ENCODE measurements at regions not wholly inside any gene's neighbourhood (a gene's known extent, or its start where the extent isn't known, plus 50 kb on each side); places are given as distances from the start of the nearest gene placed in this dataset.

- DNase-seq (ENCODE audit: low spot score), result no peak
These were observed 344.6 kb upstream of the HTR2A start for GRCh38 chr13:47241446-47241845.

DNA sequence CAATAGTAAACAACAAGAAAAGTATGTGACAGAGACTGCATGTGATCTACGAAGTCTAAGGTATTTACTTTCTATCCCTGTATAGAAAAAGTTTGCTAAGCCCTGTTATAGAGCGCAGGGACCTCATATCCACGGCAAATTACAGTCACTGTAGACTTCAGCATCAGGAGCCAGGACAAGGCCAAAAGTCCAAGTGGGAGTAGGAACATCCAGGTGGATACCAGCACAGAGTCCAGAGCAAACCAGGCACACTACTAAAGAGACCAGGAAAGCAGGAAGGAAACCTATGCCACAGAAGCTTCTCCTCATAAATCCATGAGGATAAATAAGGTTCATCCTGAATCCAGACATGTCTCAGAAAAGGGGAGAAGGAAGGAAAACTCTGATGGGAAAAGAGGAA lies 342.2 kb upstream of the HTR2A start:
- no peak for DNase-seq (ENCODE audit: low spot score)

DNA sequence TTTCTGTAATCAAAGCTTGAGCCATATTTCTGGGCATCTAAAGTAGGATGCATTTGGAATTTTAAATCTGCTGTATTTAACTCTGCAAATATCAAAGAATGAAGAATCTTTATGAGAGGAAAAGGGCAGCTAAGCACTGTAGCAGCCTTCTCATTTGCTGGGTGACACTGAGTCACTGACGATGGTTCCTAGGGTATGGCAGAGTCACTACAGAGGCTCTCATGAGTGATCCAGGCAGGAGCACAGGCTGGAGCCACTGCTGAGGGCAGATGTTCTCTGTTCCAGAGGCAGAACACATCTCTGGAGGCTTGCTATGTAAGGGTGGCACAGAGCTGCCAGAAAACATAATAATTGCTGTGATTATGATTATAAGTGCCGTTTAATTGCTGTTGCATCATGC lies 340.7 kb upstream of the HTR2A start:
- DNase-seq (ENCODE audit: low spot score), result no peak

- no peak for DNase-seq (ENCODE audit: low spot score)
These were observed 336.9 kb upstream of the HTR2A start for GRCh38 chr13:47233734-47234133.

- no peak for DNase-seq (ENCODE audit: low spot score)
These were observed 335.7 kb upstream of the HTR2A start for GRCh38 chr13:47232516-47232915.

- DNase-seq (ENCODE audit: low spot score), result no peak
These were observed 333.3 kb upstream of the HTR2A start for GRCh38 chr13:47230155-47230554.

- DNase-seq (ENCODE audit: low spot score), result no peak
These were observed 329.7 kb upstream of the HTR2A start for GRCh38 chr13:47226516-47226915.

- no peak for DNase-seq (ENCODE audit: low spot score)
These were observed 323.7 kb upstream of the HTR2A start for GRCh38 chr13:47220453-47221140.

DNA sequence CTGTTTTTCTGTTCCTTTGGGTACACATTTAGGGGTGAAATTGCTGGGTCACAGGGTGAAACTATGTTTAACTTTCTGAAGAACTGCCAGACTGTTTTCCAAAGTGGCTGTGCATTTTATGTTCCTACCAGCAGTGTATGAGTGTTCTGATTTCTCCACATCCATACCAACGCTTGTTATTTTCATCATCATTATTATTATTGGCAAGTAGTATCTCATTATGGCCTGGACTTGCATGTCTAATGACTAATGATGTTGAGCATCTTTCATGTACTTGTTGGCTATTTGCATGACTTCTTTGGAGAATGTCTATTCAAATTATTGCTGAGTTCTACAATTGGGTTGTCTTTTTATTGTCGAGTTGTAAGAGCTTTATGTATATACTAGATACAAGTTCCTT lies 321.8 kb upstream of the HTR2A start:
- no peak for DNase-seq (ENCODE audit: low spot score)

GRCh38 chr13:47216176-47216822 lies 319.4 kb upstream of the HTR2A start:
- DNase-seq (ENCODE audit: low spot score), result no peak

DNA sequence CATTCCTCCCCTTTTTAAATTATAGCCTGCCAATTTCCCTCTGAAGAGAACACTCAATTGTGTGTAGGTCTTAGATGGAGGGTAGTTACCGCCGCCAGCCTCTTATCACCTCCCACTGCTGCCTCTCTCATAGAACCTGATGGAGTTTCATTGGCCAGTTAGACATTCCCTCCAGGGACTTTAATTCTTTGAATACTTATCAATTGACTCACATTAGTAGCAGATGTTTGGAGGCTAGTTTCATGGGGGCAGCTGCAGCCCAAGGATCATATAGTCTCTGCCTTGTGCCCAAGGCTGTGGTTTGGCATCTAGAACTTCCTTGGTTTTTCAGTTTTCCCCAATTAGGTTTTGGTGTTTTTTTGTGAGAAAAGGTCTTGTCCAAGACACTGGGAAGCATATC lies 318.9 kb upstream of the HTR2A start:
- DNase-seq (ENCODE audit: low spot score), result peak; percentile 43

DNA sequence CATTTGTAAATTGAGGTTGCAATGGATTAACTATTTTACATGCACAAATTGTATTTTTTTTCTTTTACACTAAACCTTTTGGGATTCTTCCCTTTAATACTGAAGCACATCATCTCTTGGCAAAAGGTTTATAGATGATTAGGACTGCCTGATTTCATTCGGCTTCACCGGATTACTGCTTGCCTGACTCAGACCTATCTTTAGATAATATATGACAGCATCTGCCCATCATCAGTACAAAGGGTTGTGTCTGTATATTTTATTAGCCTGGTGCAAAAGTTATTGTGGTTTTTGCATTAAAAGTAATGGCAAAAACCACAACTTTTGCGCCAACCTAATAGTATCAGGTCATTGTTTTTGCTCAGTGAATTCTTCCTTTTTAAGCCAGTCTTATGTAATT lies 316.2 kb upstream of the HTR2A start:
- no peak for DNase-seq (ENCODE audit: low spot score)

GRCh38 chr13:47211106-47211505 lies 314.3 kb upstream of the HTR2A start:
- no peak for DNase-seq (ENCODE audit: low spot score)

- no peak for DNase-seq (ENCODE audit: low spot score)
These were observed 309.3 kb upstream of the HTR2A start for GRCh38 chr13:47206111-47206510.

DNA sequence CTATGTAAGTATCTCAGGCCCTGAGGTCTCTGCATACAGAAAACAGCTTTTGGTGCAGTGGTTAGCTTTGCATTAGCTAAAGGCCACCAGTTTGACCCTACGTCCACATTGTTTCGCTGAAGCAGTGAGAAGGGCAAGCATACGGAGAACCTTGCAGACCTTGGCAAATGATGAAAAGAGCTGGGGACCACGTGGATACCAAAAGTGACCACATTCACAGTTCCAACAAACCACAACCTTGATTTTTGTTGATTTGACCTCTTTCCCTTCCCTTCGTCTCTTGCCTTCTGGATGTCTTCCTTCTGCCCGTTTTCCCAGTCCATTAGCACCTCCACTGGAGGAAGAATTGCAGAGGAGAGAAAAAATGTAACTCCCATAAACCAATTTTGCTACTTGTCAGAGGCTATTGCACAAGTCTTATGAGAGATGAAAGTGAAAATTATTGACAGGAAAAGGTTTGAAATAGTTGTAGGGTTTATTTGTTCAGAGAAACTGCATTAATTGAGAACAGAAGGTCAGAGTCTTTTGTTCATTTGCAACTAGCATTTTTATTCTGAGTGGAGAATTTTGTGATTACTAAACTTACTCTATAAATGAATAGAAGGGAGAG lies 293.9 kb upstream of the HTR2A start:
- no peak for DNase-seq (ENCODE audit: low spot score)

DNA sequence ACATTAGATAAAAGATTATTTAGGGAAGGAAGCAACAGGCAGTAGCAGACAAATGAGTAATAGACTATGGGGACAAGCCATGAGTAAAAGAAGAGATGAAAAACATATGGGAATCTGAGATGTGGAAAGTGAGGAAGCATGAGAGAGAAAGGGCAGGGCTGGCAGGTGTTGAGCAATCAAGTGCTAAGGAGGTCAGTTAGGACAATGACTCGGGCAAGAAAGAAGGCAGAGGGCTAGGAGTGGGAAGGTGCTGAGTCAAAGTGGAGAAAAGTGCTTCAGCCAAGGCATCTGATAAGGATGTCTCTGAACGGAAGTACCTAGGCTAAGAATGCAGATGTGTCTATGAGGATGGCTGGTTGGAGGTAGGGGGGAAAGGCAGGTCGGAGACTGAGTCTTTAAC lies 291.9 kb upstream of the HTR2A start:
- no peak for DNase-seq (ENCODE audit: low spot score)

- no peak for DNase-seq (ENCODE audit: low spot score)
These were observed 289.6 kb upstream of the HTR2A start for GRCh38 chr13:47186471-47186870.

GRCh38 chr13:47184321-47184720 lies 287.5 kb upstream of the HTR2A start:
- DNase-seq (ENCODE audit: low spot score), result no peak

GRCh38 chr13:47179321-47179720 lies 282.5 kb upstream of the HTR2A start:
- DNase-seq (ENCODE audit: low spot score), result no peak

GRCh38 chr13:47178090-47178950 lies 281.5 kb upstream of the HTR2A start:
- no peak for DNase-seq (ENCODE audit: low spot score)

- peak; percentile 15 for DNase-seq (ENCODE audit: low spot score)
These were observed 278.5 kb upstream of the HTR2A start for GRCh38 chr13:47175172-47175866.

DNA sequence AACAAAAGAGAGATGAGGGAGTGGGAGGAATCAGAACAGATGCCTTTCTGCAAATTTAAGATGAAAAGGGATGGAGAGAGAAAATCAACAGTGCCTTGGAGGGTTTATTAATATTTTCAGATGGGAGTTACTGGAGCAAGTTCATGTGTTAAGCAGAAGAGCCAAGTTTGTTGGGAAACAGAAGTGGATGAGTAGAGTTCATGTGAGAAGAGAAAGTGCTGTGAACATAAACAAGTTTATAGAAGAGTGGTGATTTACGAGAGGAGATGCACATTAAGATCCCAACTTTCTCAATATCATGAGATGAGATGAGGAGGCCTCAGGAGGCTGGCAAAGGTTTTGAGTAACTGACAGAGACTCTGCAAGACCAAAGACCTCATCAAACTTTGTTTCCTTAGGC lies 274.1 kb upstream of the HTR2A start:
- no peak for DNase-seq (ENCODE audit: low spot score)

Data from hepatic stellate cell (primary cell).